ENCODE measurements at regions not wholly inside any gene's neighbourhood (a gene's known extent, or its start where the extent isn't known, plus 50 kb on each side); places are given as distances from the start of the nearest gene placed in this dataset.

- H3K9ac ChIP-seq (ENCODE audit: low read depth, low read length) = no peak overlapping the region
- no peaks in the 10 kb centered on the region for H3K36me3 ChIP-seq (ENCODE audit: insufficient read depth, low read length)
- peaks cover 3% of the 10 kb centered on the region for H3K27me3 ChIP-seq (ENCODE audit: control insufficient read depth, insufficient read depth, low read length)
- peaks cover 26% of the 10 kb centered on the region for H3K4me1 ChIP-seq (ENCODE audit: control insufficient read depth, insufficient read depth, low read length)
- no peaks in the 10 kb centered on the region for H3K9me3 ChIP-seq (replicated peaks; ENCODE audit: low read length)
- H3K4me3 ChIP-seq (ENCODE audit: low read length) = no peak overlapping the region
- H3K4me2 ChIP-seq (ENCODE audit: low read length) = peak overlapping the region; percentile 43
Measured at GRCh38 chr2:64212801-64213321, 68.6 kb upstream of the PELI1 start.

GRCh38 chr2:64213532-64214275 is 69.5 kb upstream of the PELI1 start:
- no peak overlapping the region for H3K4me3 ChIP-seq (ENCODE audit: low read length)

GRCh38 chr2:64214281-64215115 is 70.3 kb upstream of the PELI1 start:
- H3K36me3 ChIP-seq (ENCODE audit: insufficient read depth, low read length) = no peaks in the 10 kb centered on the region
- H3K27me3 ChIP-seq (ENCODE audit: control insufficient read depth, insufficient read depth, low read length) = peaks cover under 1% of the 10 kb centered on the region
- H3K4me2 ChIP-seq (ENCODE audit: low read length) = no peak overlapping the region
- H3K4me3 ChIP-seq (ENCODE audit: low read length) = no peak overlapping the region
- H3K4me1 ChIP-seq (ENCODE audit: control insufficient read depth, insufficient read depth, low read length) = peaks cover 26% of the 10 kb centered on the region
- no peaks in the 10 kb centered on the region for H3K9me3 ChIP-seq (replicated peaks; ENCODE audit: low read length)
- no peak overlapping the region for H3K9ac ChIP-seq (ENCODE audit: low read depth, low read length)

More at GRCh38 chr2:64213532-64214275, 69.5 kb upstream of the PELI1 start:
- Histone ChIP-seq H3K27me3 (ENCODE audit: control insufficient read depth, insufficient read depth, low read length) (no peaks in the 10 kb centered on the region), H3K9ac (ENCODE audit: low read depth, low read length) (no peak overlapping the region), H3K4me2 (ENCODE audit: low read length) (no peak overlapping the region), H3K4me1 (ENCODE audit: control insufficient read depth, insufficient read depth, low read length) (peaks cover 26% of the 10 kb centered on the region), H3K36me3 (ENCODE audit: insufficient read depth, low read length) (no peaks in the 10 kb centered on the region), H3K9me3 (replicated peaks; ENCODE audit: low read length) (no peaks in the 10 kb centered on the region)

GRCh38 chr2:64217198-64217869 is 73.1 kb upstream of the PELI1 start:
- H3K36me3 ChIP-seq (ENCODE audit: insufficient read depth, low read length) = no peaks in the 10 kb centered on the region
- H3K4me1 ChIP-seq (ENCODE audit: control insufficient read depth, insufficient read depth, low read length) = peaks cover 20% of the 10 kb centered on the region
- H3K27me3 ChIP-seq (ENCODE audit: control insufficient read depth, insufficient read depth, low read length) = peaks cover 28% of the 10 kb centered on the region
- H3K4me2 ChIP-seq (ENCODE audit: low read length) = no peak overlapping the region
- H3K9ac ChIP-seq (ENCODE audit: low read depth, low read length) = no peak overlapping the region
- no peaks in the 10 kb centered on the region for H3K9me3 ChIP-seq (replicated peaks; ENCODE audit: low read length)
- no peak overlapping the region for H3K4me3 ChIP-seq (ENCODE audit: low read length)

GRCh38 chr2:64218137-64218802 is 74.0 kb upstream of the PELI1 start:
- Histone ChIP-seq H3K4me2 (ENCODE audit: low read length) (no peak overlapping the region), H3K9me3 (replicated peaks; ENCODE audit: low read length) (no peaks in the 10 kb centered on the region), H3K4me3 (ENCODE audit: low read length) (no peak overlapping the region), H3K27me3 (ENCODE audit: control insufficient read depth, insufficient read depth, low read length) (peaks cover 37% of the 10 kb centered on the region), H3K4me1 (ENCODE audit: control insufficient read depth, insufficient read depth, low read length) (peaks cover 11% of the 10 kb centered on the region), H3K9ac (ENCODE audit: low read depth, low read length) (no peak overlapping the region), H3K36me3 (ENCODE audit: insufficient read depth, low read length) (no peaks in the 10 kb centered on the region)

GRCh38 chr2:64219149-64219548 is 74.9 kb upstream of the PELI1 start:
- no peak overlapping the region for H3K9ac ChIP-seq (ENCODE audit: low read depth, low read length)
- H3K9me3 ChIP-seq (replicated peaks; ENCODE audit: low read length) = no peaks in the 10 kb centered on the region
- H3K4me3 ChIP-seq (ENCODE audit: low read length) = no peak overlapping the region
- no peak overlapping the region for H3K4me2 ChIP-seq (ENCODE audit: low read length)
- H3K36me3 ChIP-seq (ENCODE audit: insufficient read depth, low read length) = no peaks in the 10 kb centered on the region
- H3K27me3 ChIP-seq (ENCODE audit: control insufficient read depth, insufficient read depth, low read length) = peaks cover 39% of the 10 kb centered on the region
- H3K4me1 ChIP-seq (ENCODE audit: control insufficient read depth, insufficient read depth, low read length) = peaks cover 6% of the 10 kb centered on the region

GRCh38 chr2:64220265-64220664 is 76.0 kb upstream of the PELI1 start:
- no peaks in the 10 kb centered on the region for H3K9me3 ChIP-seq (replicated peaks; ENCODE audit: low read length)
- no peak overlapping the region for H3K9ac ChIP-seq (ENCODE audit: low read depth, low read length)
- no peaks in the 10 kb centered on the region for H3K36me3 ChIP-seq (ENCODE audit: insufficient read depth, low read length)
- H3K4me3 ChIP-seq (ENCODE audit: low read length) = no peak overlapping the region
- H3K27me3 ChIP-seq (ENCODE audit: control insufficient read depth, insufficient read depth, low read length) = peaks cover 39% of the 10 kb centered on the region
- H3K4me2 ChIP-seq (ENCODE audit: low read length) = no peak overlapping the region
- no peaks in the 10 kb centered on the region for H3K4me1 ChIP-seq (ENCODE audit: control insufficient read depth, insufficient read depth, low read length)

GRCh38 chr2:64220894-64221617 is 76.8 kb upstream of the PELI1 start:
- Histone ChIP-seq H3K36me3 (ENCODE audit: insufficient read depth, low read length) (no peaks in the 10 kb centered on the region), H3K27me3 (ENCODE audit: control insufficient read depth, insufficient read depth, low read length) (peaks cover 39% of the 10 kb centered on the region), H3K4me1 (ENCODE audit: control insufficient read depth, insufficient read depth, low read length) (no peaks in the 10 kb centered on the region), H3K4me2 (ENCODE audit: low read length) (no peak overlapping the region), H3K9me3 (replicated peaks; ENCODE audit: low read length) (no peaks in the 10 kb centered on the region), H3K4me3 (ENCODE audit: low read length) (no peak overlapping the region), H3K9ac (ENCODE audit: low read depth, low read length) (no peak overlapping the region)

- Histone ChIP-seq H3K9ac (ENCODE audit: low read depth, low read length) (no peak overlapping the region), H3K9me3 (replicated peaks; ENCODE audit: low read length) (no peaks in the 10 kb centered on the region), H3K4me2 (ENCODE audit: low read length) (no peak overlapping the region), H3K4me3 (ENCODE audit: low read length) (no peak overlapping the region), H3K4me1 (ENCODE audit: control insufficient read depth, insufficient read depth, low read length) (no peaks in the 10 kb centered on the region), H3K36me3 (ENCODE audit: insufficient read depth, low read length) (no peaks in the 10 kb centered on the region), H3K27me3 (ENCODE audit: control insufficient read depth, insufficient read depth, low read length) (peaks cover 39% of the 10 kb centered on the region)
Measured at GRCh38 chr2:64221935-64222334, 77.7 kb upstream of the PELI1 start.

- Histone ChIP-seq H3K4me1 (ENCODE audit: control insufficient read depth, insufficient read depth, low read length) (no peaks in the 10 kb centered on the region), H3K4me2 (ENCODE audit: low read length) (no peak overlapping the region), H3K27me3 (ENCODE audit: control insufficient read depth, insufficient read depth, low read length) (peaks cover 39% of the 10 kb centered on the region), H3K36me3 (ENCODE audit: insufficient read depth, low read length) (no peaks in the 10 kb centered on the region), H3K9ac (ENCODE audit: low read depth, low read length) (no peak overlapping the region), H3K9me3 (replicated peaks; ENCODE audit: low read length) (no peaks in the 10 kb centered on the region), H3K4me3 (ENCODE audit: low read length) (no peak overlapping the region)
Measured at GRCh38 chr2:64222351-64222750, 78.1 kb upstream of the PELI1 start.
